ENCODE measurements at regions not wholly inside any gene's neighbourhood (a gene's known extent, or its start where the extent isn't known, plus 50 kb on each side); places are given as distances from the start of the nearest gene placed in this dataset.

GRCh38 chr19:30719189-30719998 is 347.2 kb downstream of the ZNF536 start:
- Histone ChIP-seq H2BK120ac (replicated peaks; ENCODE audit: low read depth, low read length) (no peak overlapping the region), H2BK12ac (ENCODE audit: low read depth, low read length) (0 out of 2 replicates have a peak overlapping the region, but pooled peaks have one; percentile 68), H3K9me3 (ENCODE audit: insufficient read depth in 2 of 2, low read depth in 1 of 2, low read length in 1 of 2) (no peaks in the 10 kb centered on the region), H2BK5ac (ENCODE audit: low read depth, low read length) (no peak overlapping the region), H4K20me1 (replicated peaks in 1 of 2; ENCODE audit: control insufficient read depth in 1 of 2, insufficient read depth in 2 of 2, low read length in 2 of 2) (no peaks in the 10 kb centered on the region), H3K36me3 (ENCODE audit: control insufficient read depth in 2 of 4, insufficient read depth in 4 of 4, low read length in 3 of 4) (no peaks in the 10 kb centered on the region), H3K23me2 (ENCODE audit: low read depth, low read length) (0 out of 2 replicates have a peak, but pooled peaks cover 2% of the 10 kb centered on the region), H2AK5ac (ENCODE audit: low read depth, low read length) (no peak overlapping the region), H3K27ac (ENCODE audit: low read depth, low read length) (no peak overlapping the region), H4K8ac (ENCODE audit: extremely low read depth, insufficient read depth, low read length) (peak overlapping the region; percentile 3; the same call in 1 of the 2 replicates), H2BK20ac (ENCODE audit: low read length) (no peak overlapping the region), H3K4me2 (ENCODE audit: insufficient read depth in 1 of 2, low read depth in 2 of 2, low read length in 2 of 2) (peak overlapping the region; percentile 69), H4K91ac (replicated peaks; ENCODE audit: insufficient read length, low read length) (peak overlapping the region; percentile 34), H4K5ac (ENCODE audit: insufficient read length, low read depth, low read length) (no peak overlapping the region), H3K4me1 (replicated peaks in 1 of 4; ENCODE audit: control insufficient read depth in 3 of 4, insufficient read depth in 4 of 4, low read length in 3 of 4) (peaks cover 2 to 5% (median 3%) of the 10 kb centered on the region in 4 experiments; a peak in 6 of 7 replicates), H3K56ac (replicated peaks; ENCODE audit: insufficient read length, low read depth, low read length) (no peak overlapping the region), H3K23ac (ENCODE audit: insufficient read length) (no peak overlapping the region), H3K79me2 (ENCODE audit: control insufficient read depth in 1 of 2, insufficient read depth in 2 of 2, low read length in 2 of 2) (no peaks in the 10 kb centered on the region), H3K9ac (replicated peaks in 1 of 4; ENCODE audit: extremely low read depth in 1 of 4, low read depth in 3 of 4, low read length in 3 of 4) (peak overlapping the region in 2 of 4 experiments; percentile 9 to 39; a peak in 4 of 7 replicates), H3K4me3 (ENCODE audit: extremely low read depth in 1 of 4, insufficient read depth in 2 of 4, low read depth in 3 of 4, low read length in 4 of 4) (peak overlapping the region; percentile 26 to 64 (median 48)), H3K4ac (replicated peaks; ENCODE audit: insufficient read length, low read depth, low read length) (no peak overlapping the region), H3K14ac (ENCODE audit: insufficient read length) (no peak overlapping the region), H2BK15ac (ENCODE audit: low read length) (no peak overlapping the region; the same call in 1 of the 2 replicates), H2AFZ (ENCODE audit: low read length) (peak overlapping the region; percentile 95), H3K18ac (ENCODE audit: extremely low read depth, low read length) (peak overlapping the region; percentile 29; the same call in 1 of the 2 replicates), H3K27me3 (replicated peaks in 1 of 4; ENCODE audit: control insufficient read depth in 3 of 4, extremely low read depth in 1 of 4, insufficient read depth in 3 of 4, low read length in 3 of 4) (peaks cover 0 to 11% (median 5%) of the 10 kb centered on the region in 4 experiments; a peak in 3 of 7 replicates), H3K79me1 (ENCODE audit: low read depth, low read length) (no peaks in the 10 kb centered on the region)
- WGBS, 2 experiments (ENCODE audit: extremely low coverage in 1 of 2, insufficient coverage in 1 of 2, insufficient read length in 1 of 2, insufficient replicate concordance in 2 of 2, low coverage in 1 of 2, low lambda C conversion rate in 2 of 2, missing lambda C conversion rate in 1 of 2), result 15% methylated on average over 30 of the region's 54 CpGs; no CpG with 5 or more reads in 1 of the 2 experiments
- FAIRE-seq (no peak), DNase-seq (ENCODE audit: low read depth in 1 of 2, low spot score in 2 of 2) (peak in 1 of 2 experiments; percentile 70)
- ChIA-PET CTCF (ENCODE audit: partially characterized antibody) (interaction anchor here (0.6 to 3.0 kb wide), 10 partner anchors 8 to 381 kb away, joined by 3 to 10 read pairs (median 4); no protein-coding TSS in a partner anchor), POLR2A (ENCODE audit: partially characterized antibody) (interaction anchor here (1.1 to 1.7 kb wide), 2 partner anchors 12 to 24 kb away, joined by 3 to 4 read pairs; no protein-coding TSS in a partner anchor)
- peak; percentile 39 for TF ChIP-seq TAF7 (optimal IDR thresholded peaks at IDR 0.05; ENCODE audit: borderline replicate concordance, low read depth, low read length)
- TF ChIP-seq JUND (IDR thresholded peaks at IDR 0.05; ENCODE audit: low read length), result no peak
- TF ChIP-seq GABPA (IDR thresholded peaks at IDR 0.05; ENCODE audit: borderline replicate concordance, insufficient read depth, low read length), result peak; percentile 62; the same call in 1 of the 2 replicates
- TF ChIP-seq RBBP5 (IDR thresholded peaks at IDR 0.05; ENCODE audit: borderline replicate concordance, low read depth, low read length), result 0 out of 2 replicates have a peak, but pooled peaks have one; percentile 38
- no peak for TF ChIP-seq ATF3 (IDR thresholded peaks at IDR 0.05; ENCODE audit: insufficient read depth, low read depth, low read length)
- no peak for TF ChIP-seq SP1 (IDR thresholded peaks at IDR 0.05; ENCODE audit: low read depth, low read length)
